SK-N-SH treated with all-trans-retinoic acid at 6 μM for 48 hours (cell line): ENCODE measurements at regions not wholly inside any gene's neighbourhood (a gene's known extent, or its start where the extent isn't known, plus 50 kb on each side); places are given as distances from the start of the nearest gene placed in this dataset.
"Not testable (repeated sequence)": the region's sequence is repeated elsewhere in the genome, so short reads cannot be mapped to it uniquely, and the experiment has no call there.

Experiments
- ATAC-seq: fragments of 200-7000 bp; cut with Tn5 transposase; 3 replicates; pipeline ENCODE4 v1.9.1; 2020; ENCODE audit warnings: mild to moderate bottlenecking, moderate library complexity
- ARNTL ChIP-seq: fragments of 450-650 bp; formaldehyde crosslinking; IDR thresholded peaks from 2 replicates; pipeline ENCODE4 v1.5.0; 2020; ENCODE audit warnings: low read depth, mild to moderate bottlenecking, moderate library complexity, borderline replicate concordance
- BACH2 ChIP-seq: fragments of 250-450 bp; sonication (Bioruptor Pico); IDR thresholded peaks from 2 replicates; pipeline ENCODE4 v1.9.0; 2021; ENCODE audit warnings: mild to moderate bottlenecking, borderline replicate concordance
- CREB5 ChIP-seq: fragments of 250-450 bp; sonication (Bioruptor Pico); IDR thresholded peaks from 2 replicates; pipeline ENCODE4 v1.5.1; 2020; ENCODE audit warnings: low read depth, mild to moderate bottlenecking, moderate library complexity
- GLIS3 ChIP-seq: fragments of 250-450 bp; sonication (Bioruptor Pico); IDR thresholded peaks from 2 replicates; pipeline ENCODE4 v1.5.0; 2020; ENCODE audit warnings: mild to moderate bottlenecking, moderate library complexity
- ISL1 ChIP-seq: fragments of 250-450 bp; sonication (Bioruptor Pico); IDR thresholded peaks from 2 replicates; pipeline ENCODE4 v2.1.2; 2022; ENCODE audit warnings: mild to moderate bottlenecking, moderate library complexity
- OSR1 ChIP-seq: fragments of 250-450 bp; sonication (Bioruptor Pico); IDR thresholded peaks from 2 replicates; pipeline ENCODE4 v1.8.0; 2022; ENCODE audit warnings: moderate library complexity, mild to moderate bottlenecking, inconsistent platforms
- PATZ1 ChIP-seq: fragments of 250-450 bp; sonication (Bioruptor Pico); IDR thresholded peaks from 2 replicates; pipeline ENCODE4 v1.8.0; 2020; ENCODE audit warnings: mild to moderate bottlenecking, moderate library complexity, borderline replicate concordance
- POU6F1 ChIP-seq: fragments of 250-450 bp; sonication (Bioruptor Pico); IDR thresholded peaks from 2 replicates; pipeline ENCODE4 v1.8.0; 2021; ENCODE audit warnings: low read depth, mild to moderate bottlenecking, moderate library complexity, borderline replicate concordance
- PPARA ChIP-seq: fragments of 250-450 bp; sonication (Bioruptor Pico); IDR thresholded peaks from 2 replicates; pipeline ENCODE4 v1.5.0; 2020; ENCODE audit warnings: mild to moderate bottlenecking, borderline replicate concordance
- RARB ChIP-seq: fragments of 250-450 bp; sonication (Bioruptor Pico); IDR thresholded peaks from 2 replicates; pipeline ENCODE4 v1.8.0; 2021; ENCODE audit warnings: mild to moderate bottlenecking, moderate library complexity
- SNAI2 ChIP-seq: fragments of 250-450 bp; sonication (Bioruptor Pico); IDR thresholded peaks from 2 replicates; pipeline ENCODE4 v1.5.0; 2020; ENCODE audit warnings: mild to moderate bottlenecking, moderate library complexity
- TCF4 ChIP-seq: fragments of 250-450 bp; sonication (Bioruptor Pico); IDR thresholded peaks from 2 replicates; pipeline ENCODE4 v1.8.0; 2021; ENCODE audit warnings: mild to moderate bottlenecking, moderate library complexity, borderline replicate concordance
- TOX ChIP-seq: fragments of 250-450 bp; sonication (Bioruptor Pico); IDR thresholded peaks from 2 replicates; pipeline ENCODE4 v1.8.0; 2021; ENCODE audit warnings: mild to moderate bottlenecking, moderate library complexity, borderline replicate concordance
- TSHZ2 ChIP-seq: fragments of 250-450 bp; sonication (Bioruptor Pico); IDR thresholded peaks from 2 replicates; pipeline ENCODE4 v1.5.0; 2020; ENCODE audit warnings: mild to moderate bottlenecking, moderate library complexity
- ZC3H10 ChIP-seq: fragments of 250-450 bp; sonication (Bioruptor Pico); IDR thresholded peaks from 2 replicates; pipeline ENCODE4 v1.5.1; 2021; ENCODE audit warnings: mild to moderate bottlenecking, moderate library complexity
- ZFP3 ChIP-seq: fragments of 250-450 bp; sonication (Bioruptor Pico); IDR thresholded peaks from 2 replicates; pipeline ENCODE4 v1.5.0; 2020; ENCODE audit warnings: mild to moderate bottlenecking, moderate library complexity
- ZFP30 ChIP-seq: fragments of 450-650 bp; formaldehyde crosslinking; IDR thresholded peaks from 2 replicates; pipeline ENCODE4 v1.5.0; 2022; ENCODE audit warnings: mild to moderate bottlenecking, moderate library complexity
- ZNF70 ChIP-seq: fragments of 450-650 bp; formaldehyde crosslinking; IDR thresholded peaks from 2 replicates; pipeline ENCODE4 v1.5.0; 2020; ENCODE audit warnings: mild to moderate bottlenecking, moderate library complexity
- ZNF8 ChIP-seq: fragments of 450-650 bp; formaldehyde crosslinking; IDR thresholded peaks from 2 replicates; pipeline ENCODE4 v1.5.0; 2020; ENCODE audit warnings: mild to moderate bottlenecking, moderate library complexity

GRCh38 chr1:181216591-181216994 is 128.1 kb downstream of the IER5 start:
- no peak for ATAC-seq
- no peak for TF ChIP-seq BACH2 (CRISPR knock-in tag)

- TF ChIP-seq TCF4 (no peak), ARNTL (CRISPR knock-in tag) (no peak), CREB5 (CRISPR knock-in tag) (no peak), ZFP30 (CRISPR knock-in tag) (no peak), ZFP3 (CRISPR knock-in tag) (no peak)
- TF ChIP-seq, all 23 proteins: peak for 0
- ATAC-seq, result no peak
Measured at GRCh38 chr1:181219938-181220337, 131.4 kb downstream of the IER5 start.

- ATAC-seq, result no peak
- no peak for TF ChIP-seq GLIS3 (CRISPR knock-in tag)
- TF ChIP-seq BACH2 (CRISPR knock-in tag), result no peak
- TF ChIP-seq TSHZ2 (CRISPR knock-in tag), result no peak
- no peak for TF ChIP-seq ZNF70
- TF ChIP-seq OSR1 (CRISPR knock-in tag), result no peak
- TF ChIP-seq ZFP3 (CRISPR knock-in tag), result no peak
- TF ChIP-seq ZNF8 (CRISPR knock-in tag), result no peak
- TF ChIP-seq ZC3H10 (CRISPR knock-in tag), result no peak
- TF ChIP-seq TOX (CRISPR knock-in tag), result no peak
- no peak for TF ChIP-seq SNAI2 (CRISPR knock-in tag)
- no peak for TF ChIP-seq ARNTL (CRISPR knock-in tag)
- TF ChIP-seq ZFP30 (CRISPR knock-in tag), result no peak
- TF ChIP-seq PPARA, result no peak
- TF ChIP-seq ISL1 (CRISPR knock-in tag), result no peak
Measured at GRCh38 chr1:181221078-181221477, 132.6 kb downstream of the IER5 start.

GRCh38 chr1:181222972-181223505 is 134.5 kb downstream of the IER5 start:
- TF ChIP-seq RARB (CRISPR knock-in tag), result no peak
- no peak for TF ChIP-seq PATZ1
- no peak for TF ChIP-seq ARNTL (CRISPR knock-in tag)
- no peak for ATAC-seq

- ATAC-seq, result not testable (repeated sequence)
Measured at GRCh38 chr1:181226728-181227127, 138.2 kb downstream of the IER5 start.

- TF ChIP-seq POU6F1 (CRISPR knock-in tag) (no peak), BACH2 (CRISPR knock-in tag) (no peak), PATZ1 (no peak)
- TF ChIP-seq, all 23 proteins: peak for 0
- no peak for ATAC-seq
Measured at GRCh38 chr1:181239086-181239485, 150.6 kb downstream of the IER5 start.

- ATAC-seq, result not testable (repeated sequence)
Measured at GRCh38 chr1:181246320-181246719, 157.8 kb downstream of the IER5 start.

GRCh38 chr1:181248361-181248760 is 159.9 kb downstream of the IER5 start:
- ATAC-seq, result not testable (repeated sequence)
